HUES48 (cell line): ENCODE measurements at regions not wholly inside any gene's neighbourhood (a gene's known extent, or its start where the extent isn't known, plus 50 kb on each side); places are given as distances from the start of the nearest gene placed in this dataset.
"Not testable (repeated sequence)": the region's sequence is repeated elsewhere in the genome, so short reads cannot be mapped to it uniquely, and the experiment has no call there.

Source experiments
- H3K27ac ChIP-seq: one replicate; pipeline ENCODE4 v1.7.0; 2013; ENCODE audit warnings: low read depth, low read length, inconsistent platforms
- H3K27me3 ChIP-seq: 2 replicates; pipeline ENCODE4 v1.6.1; 2013; ENCODE audit warnings: mild to moderate bottlenecking, low read length; ENCODE audit not compliant: control insufficient read depth, insufficient read depth
- H3K36me3 ChIP-seq: 2 replicates; pipeline ENCODE4 v1.6.1; 2013; ENCODE audit warnings: low read length; ENCODE audit not compliant: control insufficient read depth, insufficient read depth
- H3K4me1 ChIP-seq: 2 replicates; pipeline ENCODE4 v1.6.1; 2013; ENCODE audit warnings: mild to moderate bottlenecking, low read length; ENCODE audit not compliant: control insufficient read depth, insufficient read depth
- H3K4me3 ChIP-seq: 2 replicates; pipeline ENCODE4 v1.5.1; 2013; ENCODE audit warnings: mild to moderate bottlenecking, low read depth, low read length
- H3K9ac ChIP-seq: 2 replicates; pipeline ENCODE4 v1.6.1; 2013; ENCODE audit warnings: mild to moderate bottlenecking, low read depth, low read length, moderate library complexity
- H3K9me3 ChIP-seq: 2 replicates; pipeline ENCODE4 v1.6.1; 2013; ENCODE audit warnings: low read length; ENCODE audit not compliant: control insufficient read depth, insufficient read depth

DNA sequence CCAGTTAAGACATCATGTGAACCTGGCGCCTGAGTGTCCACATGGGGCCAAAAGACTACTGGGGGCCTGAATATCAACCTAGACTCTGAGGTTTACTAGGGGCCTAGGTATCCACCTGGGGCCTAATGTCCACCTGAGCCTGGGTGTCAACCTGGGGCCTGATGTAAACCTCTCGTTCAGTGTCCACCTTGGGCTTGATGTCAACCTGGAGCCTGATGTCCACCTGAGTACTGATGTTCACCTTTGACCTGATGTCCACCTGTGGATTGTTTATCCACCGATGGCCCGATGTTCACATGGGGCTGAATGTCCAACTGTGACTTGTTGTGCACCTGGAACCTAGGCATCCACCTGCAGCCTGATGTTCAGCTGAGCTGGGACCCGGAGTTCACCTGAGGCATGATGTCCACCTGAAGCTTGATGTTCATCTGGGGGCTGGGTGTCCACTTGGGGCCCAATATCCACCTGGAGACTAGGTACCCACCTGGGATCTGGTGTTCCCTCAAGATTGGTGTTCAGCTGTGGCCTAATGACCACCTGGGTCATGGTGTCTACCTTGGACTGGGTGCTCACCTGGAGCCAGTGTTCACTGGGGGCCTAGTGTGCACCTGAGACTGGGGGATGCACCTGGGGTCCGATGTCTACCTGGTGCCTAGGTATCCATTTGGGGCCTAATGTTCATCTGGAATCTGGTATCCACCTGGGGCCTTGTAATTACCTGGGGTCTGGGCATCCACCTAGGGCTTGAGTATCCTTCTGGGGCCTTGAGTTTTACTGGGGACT lies 194.2 kb downstream of the POTEM start:
- H3K27ac ChIP-seq, H3K4me3 ChIP-seq, H3K9ac ChIP-seq: not testable (repeated sequence)

DNA sequence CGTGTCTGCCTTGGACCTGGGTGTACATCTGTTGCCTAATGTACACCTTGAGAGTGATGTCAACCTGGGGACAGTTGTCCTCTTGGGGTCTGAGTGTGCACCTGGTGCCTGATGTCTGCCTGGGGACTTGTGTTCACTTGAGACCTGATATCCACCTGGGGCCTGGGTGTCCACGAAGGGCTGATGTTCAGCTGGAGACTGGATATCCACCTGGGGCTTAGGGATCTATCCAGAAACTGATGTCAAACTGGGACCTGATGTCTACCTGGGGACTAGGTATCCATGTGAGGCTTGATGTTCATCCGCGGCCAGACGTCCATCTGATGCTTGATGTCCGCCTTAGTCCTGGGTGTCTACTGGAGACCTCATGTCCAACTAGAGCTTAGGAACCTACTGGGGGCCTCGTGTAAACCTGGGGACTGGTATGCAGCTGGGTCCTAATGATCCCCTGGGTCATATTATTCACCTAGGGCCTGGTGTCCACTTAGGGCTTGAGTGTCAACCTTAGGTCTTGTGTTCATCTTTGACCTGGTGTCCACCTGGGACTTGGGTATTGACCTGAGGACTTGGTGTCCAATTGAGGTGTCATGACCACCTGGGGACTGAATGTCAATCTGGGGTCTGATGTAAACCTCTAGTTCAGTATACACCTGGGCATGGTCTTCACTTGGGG lies 194.9 kb downstream of the POTEM start:
- not testable (repeated sequence) for H3K27ac ChIP-seq, H3K4me1 ChIP-seq, H3K4me3 ChIP-seq, H3K9ac ChIP-seq, H3K36me3 ChIP-seq, H3K27me3 ChIP-seq
- peaks cover 25% of the 10 kb centered on the region for H3K9me3 ChIP-seq

More for the DNA sequence above, 194.2 kb downstream of the POTEM start:
- not testable (repeated sequence) for H3K27me3 ChIP-seq, H3K36me3 ChIP-seq, H3K4me1 ChIP-seq
- peaks cover 25% of the 10 kb centered on the region for H3K9me3 ChIP-seq

DNA sequence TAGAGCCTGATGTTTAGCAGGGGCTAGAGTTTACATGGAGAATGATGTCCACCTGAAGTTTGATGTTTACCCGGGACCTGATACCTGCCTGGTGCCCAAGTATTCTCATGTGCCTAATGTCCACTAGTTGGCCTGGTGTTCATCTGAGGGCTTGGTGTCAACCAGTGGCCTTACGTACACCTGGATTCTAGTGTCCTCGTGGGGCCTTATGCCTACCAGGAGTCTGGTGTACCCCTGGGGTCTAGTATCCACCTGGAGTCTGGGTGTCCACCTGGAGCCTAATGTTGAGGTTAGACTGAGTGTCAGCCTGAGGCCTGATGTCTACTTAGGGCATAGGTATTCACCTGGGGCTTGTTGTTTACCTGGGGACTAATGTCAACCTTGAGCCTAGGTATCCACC lies 195.7 kb downstream of the POTEM start:
- H3K4me3 ChIP-seq, H3K9ac ChIP-seq, H3K27me3 ChIP-seq, H3K27ac ChIP-seq, H3K36me3 ChIP-seq, H3K4me1 ChIP-seq: not testable (repeated sequence)
- peaks cover 32% of the 10 kb centered on the region for H3K9me3 ChIP-seq

DNA sequence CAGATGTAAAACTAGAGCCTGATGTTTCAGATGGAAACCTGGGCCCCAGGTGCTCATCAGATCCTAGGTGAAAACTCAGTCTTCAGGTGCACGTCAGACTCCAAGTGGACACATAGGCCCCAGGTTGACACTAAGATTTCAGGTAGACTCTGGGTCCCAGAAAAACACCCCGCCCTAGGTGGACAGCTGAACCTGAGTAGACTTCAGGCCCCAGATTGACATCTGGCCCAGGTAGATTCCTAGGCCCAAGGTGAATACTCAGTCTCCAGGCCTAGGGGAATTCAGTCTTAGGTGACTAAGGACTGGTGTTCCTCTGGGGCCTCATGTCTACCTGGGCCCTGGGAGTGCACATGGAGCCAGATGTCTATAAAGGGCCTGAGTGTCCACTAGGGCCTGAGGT lies 196.7 kb downstream of the POTEM start:
- H3K36me3 ChIP-seq, H3K4me1 ChIP-seq, H3K27ac ChIP-seq, H3K9ac ChIP-seq, H3K4me3 ChIP-seq, H3K27me3 ChIP-seq: not testable (repeated sequence)
- H3K9me3 ChIP-seq, result peaks cover 38% of the 10 kb centered on the region

DNA sequence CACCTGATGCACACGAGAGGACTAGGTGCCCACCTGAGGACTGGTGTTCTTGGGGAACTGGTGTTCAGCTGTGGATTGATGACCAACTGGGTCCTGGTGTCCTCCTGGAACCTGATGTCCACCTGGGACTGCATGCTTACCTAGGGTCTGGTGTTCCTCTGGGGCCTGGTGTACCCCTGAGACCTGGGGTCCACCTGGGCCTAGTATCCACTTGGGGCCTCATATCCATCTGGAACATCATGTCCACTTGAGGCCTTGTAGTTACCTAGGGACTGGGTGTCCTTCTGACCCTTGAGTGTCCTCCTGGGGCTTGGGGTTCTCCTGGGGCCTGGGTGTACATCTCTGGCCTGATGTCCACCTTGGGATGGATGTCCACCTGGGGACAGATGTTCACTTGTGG lies 197.2 kb downstream of the POTEM start:
- not testable (repeated sequence) for H3K4me1 ChIP-seq, H3K36me3 ChIP-seq, H3K27me3 ChIP-seq, H3K4me3 ChIP-seq, H3K27ac ChIP-seq, H3K9ac ChIP-seq
- H3K9me3 ChIP-seq, result peaks cover 42% of the 10 kb centered on the region

DNA sequence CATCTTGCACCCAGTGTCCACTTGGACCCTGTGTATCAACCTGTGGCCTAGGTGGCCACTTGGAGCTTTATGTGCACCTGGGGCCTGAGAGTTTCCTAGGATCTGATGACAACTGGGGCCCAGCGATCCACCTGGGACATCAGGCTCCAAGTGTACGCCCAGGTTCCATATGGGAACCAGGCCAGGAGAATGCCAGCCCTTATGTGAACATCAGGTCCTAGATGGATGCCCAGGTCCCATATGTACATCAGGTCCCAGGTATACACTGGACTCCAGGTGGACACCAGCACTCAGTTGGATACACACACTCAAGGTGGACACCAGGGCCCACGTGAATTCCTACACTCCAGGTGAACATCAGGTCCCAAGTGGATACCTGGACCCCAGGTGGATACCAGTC lies 198.8 kb downstream of the POTEM start:
- not testable (repeated sequence) for H3K36me3 ChIP-seq, H3K9ac ChIP-seq, H3K4me1 ChIP-seq, H3K4me3 ChIP-seq, H3K27ac ChIP-seq, H3K27me3 ChIP-seq
- peaks cover 52% of the 10 kb centered on the region for H3K9me3 ChIP-seq

DNA sequence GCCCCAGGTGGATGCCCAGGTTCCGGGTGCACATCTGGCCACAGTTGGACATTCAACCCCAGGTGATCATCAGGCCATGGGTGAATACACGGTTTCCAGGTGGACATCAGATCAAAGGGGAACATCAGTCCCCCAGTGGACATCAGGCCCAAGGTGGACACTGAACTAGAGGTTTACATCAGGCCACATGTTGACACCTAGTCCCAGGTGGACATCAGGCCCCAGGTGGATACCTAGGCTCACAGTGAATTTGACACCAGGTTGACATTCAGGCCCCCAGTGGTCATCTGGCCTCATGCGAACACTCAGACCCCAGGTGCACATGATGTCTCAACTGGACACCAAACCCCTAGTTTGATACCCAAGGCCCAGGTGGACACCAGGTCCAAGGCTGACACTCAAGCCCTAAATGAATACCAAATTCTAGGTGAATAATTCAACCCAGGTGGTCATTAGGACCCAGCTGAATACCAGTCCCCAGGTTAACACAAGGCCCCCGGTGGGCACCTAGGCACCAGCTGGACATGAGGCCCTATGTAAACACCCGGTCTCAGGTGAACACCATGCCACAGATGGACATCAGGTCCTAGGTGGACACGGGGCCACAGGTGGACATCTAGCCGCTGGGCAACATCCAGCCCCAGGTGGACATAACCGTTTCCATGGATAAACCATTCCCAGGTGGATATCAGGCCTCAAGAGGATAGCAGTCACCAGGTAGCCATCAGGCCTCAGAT lies 200.4 kb downstream of the POTEM start:
- not testable (repeated sequence) for H3K27ac ChIP-seq, H3K9ac ChIP-seq, H3K4me1 ChIP-seq, H3K27me3 ChIP-seq, H3K4me3 ChIP-seq, H3K36me3 ChIP-seq
- H3K9me3 ChIP-seq, result peaks cover 46% of the 10 kb centered on the region

DNA sequence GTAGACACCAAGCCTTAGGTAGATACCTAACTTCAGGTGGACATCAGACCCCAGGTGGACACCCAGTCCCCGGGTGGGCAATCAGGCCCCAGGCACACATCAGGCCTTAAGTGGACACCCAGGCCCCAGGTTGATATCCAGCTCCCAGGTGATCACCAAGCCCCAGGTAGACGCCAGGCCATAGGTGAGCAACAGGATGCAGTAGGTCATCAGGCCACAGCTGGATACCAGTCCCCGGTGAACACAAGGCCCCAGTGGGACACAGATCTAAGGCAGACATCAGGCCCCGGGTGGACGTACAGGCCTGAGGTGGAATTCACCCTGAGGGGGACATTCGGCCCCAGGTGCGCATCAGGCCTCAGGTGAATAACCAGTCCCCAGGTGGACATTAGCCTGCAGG lies 201.0 kb downstream of the POTEM start:
- peaks cover 50% of the 10 kb centered on the region for H3K9me3 ChIP-seq
- H3K27ac ChIP-seq, H3K9ac ChIP-seq, H3K36me3 ChIP-seq, H3K27me3 ChIP-seq, H3K4me3 ChIP-seq, H3K4me1 ChIP-seq: not testable (repeated sequence)

DNA sequence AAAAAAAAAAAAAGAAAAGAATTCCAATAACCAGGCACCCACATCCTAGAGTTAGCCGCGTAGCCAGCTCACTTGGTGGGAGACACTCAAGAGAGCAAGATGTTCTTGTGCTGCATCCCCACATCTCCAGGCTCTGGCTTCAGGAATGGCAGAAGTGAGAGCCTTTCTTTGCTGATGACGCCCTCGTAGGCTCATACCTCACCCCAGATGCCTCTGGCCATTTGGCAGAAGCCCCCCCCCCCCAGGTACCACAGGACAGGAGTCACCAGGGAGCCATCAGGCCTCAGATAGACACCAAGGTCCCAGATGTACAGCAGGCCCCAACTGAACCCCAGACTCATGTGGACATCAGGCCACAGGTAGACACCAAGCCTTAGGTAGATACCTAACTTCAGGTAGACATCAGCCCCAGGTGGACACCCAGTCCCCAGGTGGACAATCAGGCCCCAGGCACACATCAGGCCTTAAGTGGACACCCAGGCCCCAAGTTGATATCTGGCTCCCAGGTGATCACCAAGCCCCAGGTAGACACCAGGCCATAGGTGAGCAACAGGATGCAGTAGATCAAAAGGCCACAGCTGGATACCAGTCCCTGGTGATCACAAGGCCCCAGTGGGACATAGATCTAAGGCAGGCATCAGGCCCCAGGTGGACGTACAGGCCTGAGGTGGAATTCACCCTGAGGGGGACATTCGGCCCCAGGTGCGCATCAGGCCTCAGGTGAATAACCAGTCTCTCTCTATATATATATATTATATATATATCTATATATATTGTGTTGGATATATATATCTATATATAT lies 202.5 kb downstream of the POTEM start:
- H3K36me3 ChIP-seq, H3K4me1 ChIP-seq, H3K9ac ChIP-seq, H3K4me3 ChIP-seq, H3K27ac ChIP-seq, H3K27me3 ChIP-seq: not testable (repeated sequence)
- peaks cover 44% of the 10 kb centered on the region for H3K9me3 ChIP-seq

DNA sequence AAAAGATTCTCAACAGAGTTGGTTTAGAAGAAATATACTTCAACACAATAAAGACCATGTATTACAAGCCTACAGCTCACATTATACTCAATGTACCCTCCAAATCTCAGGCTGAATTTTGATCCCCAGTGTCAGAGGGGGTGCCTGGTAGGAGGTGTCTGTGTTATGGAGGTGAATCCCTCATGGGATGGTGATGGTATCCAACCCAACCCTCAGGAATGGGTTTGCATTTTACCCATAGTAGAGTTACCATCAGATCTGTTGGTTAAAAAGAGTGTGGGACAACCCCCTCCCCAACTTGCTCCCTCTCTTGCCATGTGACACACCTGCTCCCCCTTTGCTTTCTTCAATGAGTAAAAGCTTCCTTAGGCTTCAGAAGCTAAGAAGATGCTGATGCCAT lies 205.5 kb downstream of the POTEM start:
- not testable (repeated sequence) for H3K4me3 ChIP-seq, H3K9ac ChIP-seq, H3K36me3 ChIP-seq, H3K4me1 ChIP-seq, H3K27me3 ChIP-seq, H3K27ac ChIP-seq
- peaks cover 42% of the 10 kb centered on the region for H3K9me3 ChIP-seq
